ENCODE measurements at regions not wholly inside any gene's neighbourhood (a gene's known extent, or its start where the extent isn't known, plus 50 kb on each side); places are given as distances from the start of the nearest gene placed in this dataset.
"Not testable (repeated sequence)": the region's sequence is repeated elsewhere in the genome, so short reads cannot be mapped to it uniquely, and the experiment has no call there.

DNA sequence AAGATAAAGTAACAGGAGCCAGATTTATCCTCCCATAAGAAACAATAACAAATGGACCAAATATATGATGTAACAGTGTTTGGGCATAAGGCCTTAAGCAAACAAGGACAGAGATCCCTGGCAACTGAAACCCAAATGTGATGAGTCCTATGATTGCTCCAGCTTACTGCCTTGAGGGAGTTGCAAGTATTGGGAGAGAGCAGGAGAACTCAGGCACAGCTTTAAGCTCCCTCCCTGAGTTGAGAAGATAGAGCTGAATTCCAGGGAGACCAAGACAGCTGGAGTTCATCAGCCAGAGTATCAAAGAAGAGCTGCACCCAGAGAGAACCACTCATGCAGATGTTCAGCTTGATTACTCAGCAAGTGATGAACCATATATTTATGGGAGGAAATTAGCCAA is 814.5 kb upstream of the RAB6C start:
- DNase-seq (ENCODE audit: low read depth, low spot score), result no peak

- no peak for DNase-seq (ENCODE audit: low read depth, low spot score)
Observed at GRCh38 chr2:129167456-129167855, 812.0 kb upstream of the RAB6C start.

GRCh38 chr2:129170570-129170969 is 808.9 kb upstream of the RAB6C start:
- DNase-seq (ENCODE audit: low read depth, low spot score), result no peak

- DNase-seq (ENCODE audit: low read depth, low spot score), result no peak
Observed at GRCh38 chr2:129174143-129174542, 805.3 kb upstream of the RAB6C start.

DNA sequence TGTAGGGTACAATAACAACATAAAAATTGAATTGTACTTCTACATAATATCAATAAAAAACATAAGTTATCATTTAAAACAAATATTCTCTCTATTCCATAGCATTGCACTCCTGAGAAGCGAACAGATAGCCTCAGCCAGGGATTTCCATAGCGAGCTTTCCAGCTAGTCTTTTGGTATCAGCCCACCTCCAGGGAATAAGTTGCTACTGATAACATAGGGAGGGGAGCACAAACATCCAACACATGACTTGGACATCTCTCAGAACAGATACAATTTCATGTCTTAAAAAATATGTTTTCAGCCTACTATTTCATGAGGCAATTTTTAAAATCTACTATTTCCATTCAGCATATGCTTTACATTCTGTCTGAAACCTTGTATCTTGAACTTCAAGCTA is 804.4 kb upstream of the RAB6C start:
- no peak for DNase-seq (ENCODE audit: low read depth, low spot score)

- DNase-seq (ENCODE audit: low read depth, low spot score), result no peak
Observed at GRCh38 chr2:129176375-129176774, 803.1 kb upstream of the RAB6C start.

- DNase-seq (ENCODE audit: low read depth, low spot score), result no peak
Observed at GRCh38 chr2:129178356-129178755, 801.1 kb upstream of the RAB6C start.

DNA sequence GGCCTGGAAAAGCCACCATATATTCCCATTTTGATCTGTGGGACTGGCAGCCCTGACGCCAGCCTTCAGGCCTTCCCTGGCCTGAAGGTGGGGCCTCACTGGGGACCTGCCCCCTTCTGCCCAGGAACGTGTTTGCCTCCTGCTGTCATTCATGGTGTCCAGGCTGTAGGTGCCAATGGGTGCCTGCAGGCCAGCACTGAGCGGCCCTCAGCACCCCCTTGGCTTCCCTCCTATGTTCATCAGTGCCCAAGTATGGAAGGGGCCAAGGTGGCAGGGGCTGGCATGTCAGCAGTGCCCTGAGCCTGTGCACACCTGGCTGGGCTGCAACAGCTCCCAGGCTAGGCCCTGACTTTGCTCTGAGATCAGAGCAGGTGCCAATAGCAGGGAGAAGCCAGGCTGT is 800.3 kb upstream of the RAB6C start:
- DNase-seq (ENCODE audit: low read depth, low spot score), result no peak

- no peak for DNase-seq (ENCODE audit: low read depth, low spot score)
Observed at GRCh38 chr2:129180124-129180716, 799.2 kb upstream of the RAB6C start.

DNA sequence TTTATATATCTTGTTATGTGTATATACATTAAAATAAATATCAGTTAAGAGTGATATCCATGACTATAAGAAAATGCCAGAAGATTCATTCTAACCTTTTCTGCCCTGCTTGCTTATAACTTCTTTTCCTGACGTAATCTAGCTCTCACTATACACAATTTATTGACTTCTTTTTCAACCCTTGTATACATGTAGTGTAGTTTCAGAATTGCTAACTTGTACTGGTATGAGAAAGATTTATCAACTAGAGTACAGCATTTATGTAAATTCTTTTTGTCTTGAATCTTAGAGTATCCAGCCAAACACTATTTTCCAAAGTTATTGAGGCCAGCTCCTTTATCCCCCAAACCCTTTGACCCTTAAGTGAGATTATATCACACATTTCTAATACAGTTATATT is 798.0 kb upstream of the RAB6C start:
- no peak for DNase-seq (ENCODE audit: low read depth, low spot score)

DNA sequence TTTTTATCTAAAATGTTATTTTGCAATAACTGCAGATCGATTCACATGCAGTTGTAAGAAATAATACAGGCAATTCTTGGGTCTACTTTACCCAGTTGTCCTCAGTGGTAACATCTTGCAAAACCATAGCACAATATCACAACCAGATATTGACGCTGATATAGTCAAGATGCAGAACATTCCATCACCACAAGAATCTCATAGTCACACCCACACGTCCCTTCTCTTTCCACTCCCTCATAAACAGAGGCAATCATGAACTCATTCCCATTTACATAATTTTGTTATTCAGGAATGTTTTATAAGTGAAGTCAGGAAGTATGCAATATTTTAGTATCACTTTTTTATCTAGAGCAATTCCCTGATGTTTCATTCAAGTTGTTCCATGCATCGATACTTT is 797.5 kb upstream of the RAB6C start:
- no peak for DNase-seq (ENCODE audit: low read depth, low spot score)

DNA sequence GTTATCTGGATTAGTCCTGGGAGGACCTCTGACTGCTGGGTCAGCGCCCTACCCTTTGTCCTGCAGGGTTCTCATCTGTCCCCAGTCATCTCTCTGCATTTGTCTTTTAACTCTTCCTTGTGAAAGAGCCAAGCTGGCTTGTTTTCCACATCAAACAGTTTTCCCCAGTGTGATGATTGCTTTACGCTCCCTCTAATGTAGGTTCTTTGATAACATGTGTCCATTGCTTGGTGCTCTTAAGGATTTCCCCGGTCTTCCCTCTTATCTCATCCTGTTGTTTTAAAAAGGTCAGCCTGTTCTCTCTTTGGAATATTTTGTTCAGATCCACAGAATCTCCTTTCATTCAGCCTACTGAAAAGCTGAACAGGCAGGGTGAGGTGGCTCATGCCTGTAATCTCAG is 792.1 kb upstream of the RAB6C start:
- no peak for DNase-seq (ENCODE audit: low read depth, low spot score)

DNA sequence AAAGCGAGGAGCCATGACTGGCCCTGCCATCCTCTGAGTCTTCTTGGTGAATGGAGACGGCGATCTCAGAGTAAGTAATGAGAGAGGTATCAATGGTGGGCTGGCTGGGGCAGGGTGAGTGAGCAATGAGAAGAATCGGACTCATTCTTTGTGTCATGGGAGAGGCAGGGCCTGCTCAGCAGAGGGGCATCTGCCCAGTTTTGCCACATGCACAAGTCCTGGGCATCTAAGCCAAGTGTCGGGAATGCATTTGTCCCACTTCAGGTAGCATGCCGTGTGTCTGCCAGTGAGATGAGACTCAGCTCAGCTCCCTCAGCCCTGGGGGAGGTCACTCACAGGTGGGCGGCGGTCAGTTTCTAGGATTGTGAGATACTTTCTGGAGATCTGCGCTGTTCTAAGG is 791.0 kb upstream of the RAB6C start:
- DNase-seq (ENCODE audit: low read depth, low spot score), result no peak

- DNase-seq (ENCODE audit: low read depth, low spot score), result no peak
Observed at GRCh38 chr2:129189617-129190319, 789.7 kb upstream of the RAB6C start.

DNA sequence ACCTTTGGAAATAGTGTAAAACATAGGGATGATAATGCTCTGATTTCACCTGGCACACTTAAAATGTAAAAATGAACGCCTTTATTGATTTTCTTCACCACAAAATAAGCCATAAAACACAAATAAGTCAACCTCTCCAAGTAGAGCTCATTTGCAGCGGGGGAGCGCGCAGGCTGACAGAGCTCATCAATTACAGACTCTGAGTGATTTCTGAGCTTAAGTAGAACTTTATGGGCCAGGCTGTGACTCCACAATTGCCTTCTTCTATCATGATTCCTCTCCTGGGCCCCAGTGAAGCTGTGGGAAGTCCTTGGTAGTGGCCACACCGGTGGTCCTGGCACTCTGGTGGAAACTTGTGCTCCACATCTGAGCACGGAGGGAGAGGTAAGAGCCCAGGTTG is 789.0 kb upstream of the RAB6C start:
- no peak for DNase-seq (ENCODE audit: low read depth, low spot score)

DNA sequence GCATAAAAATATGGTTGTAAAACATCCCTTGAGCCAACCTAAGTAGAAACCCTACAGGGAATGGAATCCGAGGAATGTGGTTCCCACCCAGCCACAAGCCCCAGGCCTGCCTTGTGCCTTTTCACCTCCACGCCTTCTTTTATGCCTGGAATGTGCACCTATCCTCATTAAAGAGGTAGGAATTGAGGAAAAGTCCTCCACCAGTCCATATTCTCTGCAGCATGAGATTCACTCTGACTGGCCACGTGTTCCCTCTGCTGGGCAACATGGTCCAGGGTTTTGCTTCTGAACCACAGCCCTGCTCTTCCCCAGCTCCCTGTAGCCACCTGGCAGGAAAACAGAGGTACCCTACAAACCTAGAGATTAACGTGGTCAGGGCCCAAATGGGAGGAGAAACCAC is 787.9 kb upstream of the RAB6C start:
- no peak for DNase-seq (ENCODE audit: low read depth, low spot score)

DNA sequence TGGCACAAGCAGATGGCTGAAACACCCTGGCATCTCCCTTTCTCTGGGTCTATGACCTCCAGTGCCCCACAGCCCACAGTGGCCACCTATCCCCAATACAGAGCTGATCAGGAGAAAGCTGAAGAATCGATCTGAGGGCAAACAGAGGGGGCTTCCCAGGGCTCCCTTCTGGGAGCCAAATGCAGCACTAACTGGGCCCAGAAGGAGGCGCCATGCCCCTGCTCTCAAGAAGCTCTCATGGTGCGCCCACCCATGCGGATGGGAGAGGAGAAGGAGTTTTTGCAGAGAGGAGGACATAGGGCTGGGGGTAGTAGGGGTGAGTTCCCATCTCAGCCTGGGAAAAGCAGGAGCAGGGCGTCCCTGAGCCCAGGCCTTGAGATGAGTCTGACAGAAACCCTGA is 787.3 kb upstream of the RAB6C start:
- no peak for DNase-seq (ENCODE audit: low read depth, low spot score)

DNA sequence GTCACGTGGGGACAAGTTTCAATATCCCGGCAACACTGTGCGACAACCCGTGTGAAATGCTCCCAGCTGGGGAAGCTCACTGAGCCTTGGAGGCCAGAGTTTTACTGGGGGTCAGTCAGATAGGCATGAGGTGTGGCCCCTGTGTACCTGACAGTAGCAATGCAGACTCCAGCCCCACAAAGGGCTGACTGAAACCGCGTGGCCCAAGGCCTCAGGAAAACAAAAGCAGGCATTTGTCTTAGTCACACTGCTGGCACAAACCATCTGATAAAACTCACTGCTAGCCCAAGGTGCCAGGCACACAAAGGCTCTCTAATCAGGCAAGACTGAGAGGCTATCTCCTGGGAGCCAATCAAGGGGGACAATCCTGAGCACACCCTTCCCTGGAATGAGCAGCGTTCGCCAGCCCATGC is 786.6 kb upstream of the RAB6C start:
- no peak for DNase-seq (ENCODE audit: low read depth, low spot score)

DNA sequence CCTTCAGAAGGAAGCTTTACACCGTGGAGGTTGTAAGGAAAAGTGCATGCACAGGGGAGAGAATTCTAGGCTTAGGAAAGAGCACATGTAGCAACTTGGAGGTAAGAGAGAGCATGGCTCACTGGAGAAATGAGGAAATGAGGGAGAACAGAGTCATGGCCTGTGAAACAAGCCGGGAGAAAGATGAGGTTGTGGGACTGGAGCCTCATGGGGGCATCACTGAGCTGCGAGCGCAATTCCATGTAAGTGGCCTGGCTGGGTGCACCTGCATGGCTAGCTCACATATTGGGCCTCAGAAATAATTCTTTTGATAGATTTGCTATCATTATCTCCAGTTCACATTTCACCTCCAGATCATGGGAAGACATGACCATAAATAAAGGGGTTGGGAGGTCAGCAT is 785.5 kb upstream of the RAB6C start:
- no peak for DNase-seq (ENCODE audit: low read depth, low spot score)

- DNase-seq (ENCODE audit: low read depth, low spot score), result no peak
Observed at GRCh38 chr2:129199501-129199900, 780.0 kb upstream of the RAB6C start.

DNA sequence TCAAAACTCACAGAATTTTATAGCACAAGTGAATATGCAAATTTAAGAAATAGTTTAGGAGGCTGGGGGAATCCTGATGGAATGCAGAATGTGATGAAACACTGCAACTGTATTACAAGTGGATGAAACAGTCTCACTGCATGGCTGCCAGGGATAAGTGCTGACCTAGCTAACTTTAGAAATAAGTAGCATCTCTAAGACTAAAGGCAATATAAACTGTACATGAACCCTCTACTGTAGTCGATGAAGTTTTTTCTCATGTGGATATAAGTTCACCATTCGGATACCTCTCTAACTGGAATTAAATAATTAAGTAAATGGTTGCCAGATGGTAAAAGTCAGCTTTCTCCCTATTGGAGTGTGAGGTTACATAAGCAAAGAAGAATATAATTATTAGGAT is 777.8 kb upstream of the RAB6C start:
- DNase-seq (ENCODE audit: low read depth, low spot score), result no peak

GRCh38 chr2:129203331-129203730 is 776.1 kb upstream of the RAB6C start:
- no peak for DNase-seq (ENCODE audit: low read depth, low spot score)

- not testable (repeated sequence) for DNase-seq (ENCODE audit: low read depth, low spot score)
Observed at GRCh38 chr2:129204581-129204980, 774.9 kb upstream of the RAB6C start.

- DNase-seq (ENCODE audit: low read depth, low spot score), result no peak
Observed at GRCh38 chr2:129205176-129205575, 774.3 kb upstream of the RAB6C start.
